Hepatocyte (in vitro differentiated cells): ENCODE measurements at regions not wholly inside any gene's neighbourhood (a gene's known extent, or its start where the extent isn't known, plus 50 kb on each side); places are given as distances from the start of the nearest gene placed in this dataset.

Experiments used
- CTCF ChIP-seq: fragments of 200-600 bp; sonication (generic); IDR thresholded peaks from 2 replicates; pipeline ENCODE4 v1.5.1; 2016; ENCODE audit warnings: antibody characterized with exemption, mild to moderate bottlenecking; ENCODE audit not compliant: poor library complexity
- EZH2 ChIP-seq: fragments of 200-600 bp; sonication (generic); IDR thresholded peaks from 2 replicates; pipeline ENCODE4 v1.6.1; 2016; ENCODE audit warnings: antibody characterized with exemption, mild to moderate bottlenecking, borderline replicate concordance
- EZH2phosphoT487 ChIP-seq: fragments of 200-600 bp; sonication (generic); IDR thresholded peaks from one replicate; pipeline ENCODE4 v1.6.1; 2018; ENCODE audit warnings: antibody characterized with exemption, mild to moderate bottlenecking, low read depth, moderate library complexity; ENCODE audit not compliant: unreplicated experiment, severe bottlenecking

GRCh38 chr7:26084418-26084817, 67.6 kb upstream of the NFE2L3 start:
- TF ChIP-seq CTCF, result no peak
- no peak for TF ChIP-seq EZH2
- no peak for TF ChIP-seq EZH2phosphoT487
